GM23338 (cell line): ENCODE measurements at regions not wholly inside any gene's neighbourhood (a gene's known extent, or its start where the extent isn't known, plus 50 kb on each side); places are given as distances from the start of the nearest gene placed in this dataset.

Experiments used
- ATAC-seq: fragments of 200-7000 bp; cut with Tn5 transposase; 3 replicates; pipeline ENCODE4 v1.9.1; 2020
- DNase-seq: peaks from one replicate; pipeline ENCODE4 v3.0.0-alpha.2; 2015; ENCODE audit warnings: low spot score
- H2AFZ ChIP-seq: fragments of 200-600 bp; sonication (generic); 2 replicates; pipeline ENCODE4 v1.8.0; 2016; ENCODE audit warnings: antibody characterized with exemption, mild to moderate bottlenecking, moderate library complexity
- H3F3A ChIP-seq: fragments of 200-600 bp; sonication (generic); replicated peaks from 2 replicates; pipeline ENCODE4 v1.8.0; 2017; ENCODE audit warnings: antibody characterized with exemption, mixed run types, low read depth
- H3K27ac ChIP-seq: fragments of 200-600 bp; sonication (generic); 2 replicates; pipeline ENCODE4 v1.6.1; 2016; ENCODE audit warnings: low read depth
- H3K27me3 ChIP-seq: fragments of 200-600 bp; sonication (generic); 2 replicates; pipeline ENCODE4 v1.8.0; 2016; ENCODE audit warnings: mild to moderate bottlenecking, mixed run types, moderate library complexity; ENCODE audit not compliant: insufficient read depth
- H3K36me3 ChIP-seq: fragments of 200-600 bp; sonication (generic); 2 replicates; pipeline ENCODE4 v1.8.0; 2016; ENCODE audit warnings: mild to moderate bottlenecking; ENCODE audit not compliant: insufficient read depth
- H3K4me1 ChIP-seq: fragments of 200-600 bp; sonication (generic); 2 replicates; pipeline ENCODE4 v1.8.0; 2016; ENCODE audit warnings: mild to moderate bottlenecking, moderate library complexity; ENCODE audit not compliant: insufficient read depth
- H3K4me2 ChIP-seq: fragments of 200-600 bp; sonication (generic); 2 replicates; pipeline ENCODE4 v1.7.1; 2017; ENCODE audit warnings: mixed run types
- H3K4me3 ChIP-seq: fragments of 200-600 bp; sonication (generic); 2 replicates; pipeline ENCODE4 v1.6.1; 2016; ENCODE audit warnings: mixed run types
- H3K79me2 ChIP-seq: fragments of 200-600 bp; sonication (generic); replicated peaks from 2 replicates; pipeline ENCODE4 v1.8.0; 2017; ENCODE audit warnings: mild to moderate bottlenecking; ENCODE audit not compliant: insufficient read depth
- H3K9me2 ChIP-seq: fragments of 200-600 bp; sonication (generic); 2 replicates; pipeline ENCODE4 v1.8.0; 2017; ENCODE audit not compliant: insufficient read depth
- H4K20me1 ChIP-seq: fragments of 200-600 bp; sonication (generic); replicated peaks from 2 replicates; pipeline ENCODE4 v1.8.0; 2017; ENCODE audit warnings: mild to moderate bottlenecking; ENCODE audit not compliant: insufficient read depth
- H3K27ac Mint-ChIP-seq: 2 replicates; pipeline ENCODE4 v1.8.0; 2020; ENCODE audit warnings: inconsistent platforms, mild to moderate bottlenecking, moderate library complexity, mixed read lengths
- H3K27me3 Mint-ChIP-seq: 3 replicates; pipeline ENCODE4 v1.8.0; 2022; ENCODE audit warnings: low read depth, mild to moderate bottlenecking, moderate library complexity, mixed read lengths, inconsistent platforms; ENCODE audit not compliant: insufficient read depth, poor library complexity
- H3K36me3 Mint-ChIP-seq: 3 replicates; pipeline ENCODE4 v1.8.0; 2021; ENCODE audit warnings: low read depth, mild to moderate bottlenecking, inconsistent platforms, moderate library complexity, mixed read lengths
- H3K4me1 Mint-ChIP-seq: 3 replicates; pipeline ENCODE4 v1.8.0; 2020; ENCODE audit warnings: mild to moderate bottlenecking, inconsistent platforms, mixed read lengths
- H3K4me3 Mint-ChIP-seq: 3 replicates; pipeline ENCODE4 v1.8.0; 2021; ENCODE audit warnings: moderate library complexity, mild to moderate bottlenecking, inconsistent platforms, mixed read lengths
- H3K9me3 Mint-ChIP-seq: 3 replicates; pipeline ENCODE4 v1.8.0; 2020; ENCODE audit warnings: moderate library complexity, mild to moderate bottlenecking, inconsistent platforms, mixed read lengths
- CREB1 ChIP-seq: fragments of 250-450 bp; sonication (Bioruptor Pico); IDR thresholded peaks from 2 replicates; pipeline ENCODE4 v1.5.0; 2020; ENCODE audit warnings: low read depth, mild to moderate bottlenecking, moderate library complexity
- EZH2 ChIP-seq: fragments of 200-600 bp; sonication (generic); IDR thresholded peaks from one replicate; pipeline ENCODE4 v1.8.0; 2017; ENCODE audit warnings: antibody characterized with exemption, mild to moderate bottlenecking, low read depth; ENCODE audit not compliant: unreplicated experiment
- EZH2phosphoT487 ChIP-seq: fragments of 200-600 bp; sonication (generic); IDR thresholded peaks from one replicate; pipeline ENCODE4 v1.8.1; 2018; ENCODE audit warnings: antibody characterized with exemption; ENCODE audit not compliant: unreplicated experiment
- JUNB ChIP-seq: IDR thresholded peaks from one replicate; pipeline ENCODE4 v1.6.1; 2016; ENCODE audit warnings: antibody characterized with exemption; ENCODE audit not compliant: unreplicated experiment
- NANOG ChIP-seq: IDR thresholded peaks from 2 replicates; pipeline ENCODE4 v1.6.1; 2016; ENCODE audit warnings: antibody characterized with exemption, borderline replicate concordance
- POLR2AphosphoS5 ChIP-seq: IDR thresholded peaks from 2 replicates; pipeline ENCODE4 v1.6.1; 2016; ENCODE audit warnings: antibody characterized with exemption, low read depth
- STAT1 ChIP-seq: IDR thresholded peaks from one replicate; pipeline ENCODE4 v1.6.1; 2016; ENCODE audit warnings: antibody characterized with exemption; ENCODE audit not compliant: unreplicated experiment
- ZNF114 ChIP-seq: fragments of 250-450 bp; sonication (Bioruptor Pico); IDR thresholded peaks from 2 replicates; pipeline ENCODE4 v1.5.0; 2020; ENCODE audit warnings: mild to moderate bottlenecking, moderate library complexity
- ZNF331 ChIP-seq: fragments of 250-450 bp; sonication (Bioruptor Pico); IDR thresholded peaks from 2 replicates; pipeline ENCODE4 v1.5.0; 2020; ENCODE audit warnings: low read depth, mild to moderate bottlenecking, moderate library complexity
- TF ChIP-seq, protein P1 (sequence below), 2 experiments: fragments of 200-600 bp in 1 of 2; sonication (generic) in 1 of 2; conservative IDR thresholded peaks; 2 replicates each; pipeline versions ENCODE4 v1.5.1 to v1.6.1; 2016 to 2017; ENCODE audit warnings: antibody characterized with exemption in 2 of 2, low read depth in 2 of 2, mild to moderate bottlenecking in 2 of 2, moderate library complexity in 1 of 2
- TF ChIP-seq, protein P2 (sequence below): IDR thresholded peaks from one replicate; pipeline ENCODE4 v1.6.1; 2018; ENCODE audit warnings: antibody characterized with exemption; ENCODE audit not compliant: unreplicated experiment
- TF ChIP-seq, protein P3 (sequence below): IDR thresholded peaks from 2 replicates; pipeline ENCODE4 v1.6.1; 2016; ENCODE audit warnings: antibody characterized with exemption
- TF ChIP-seq, protein P4 (sequence below): fragments of 250-450 bp; sonication (Bioruptor Pico); IDR thresholded peaks from 2 replicates; pipeline ENCODE4 v1.5.0; 2020; ENCODE audit warnings: mild to moderate bottlenecking, moderate library complexity

DNA sequence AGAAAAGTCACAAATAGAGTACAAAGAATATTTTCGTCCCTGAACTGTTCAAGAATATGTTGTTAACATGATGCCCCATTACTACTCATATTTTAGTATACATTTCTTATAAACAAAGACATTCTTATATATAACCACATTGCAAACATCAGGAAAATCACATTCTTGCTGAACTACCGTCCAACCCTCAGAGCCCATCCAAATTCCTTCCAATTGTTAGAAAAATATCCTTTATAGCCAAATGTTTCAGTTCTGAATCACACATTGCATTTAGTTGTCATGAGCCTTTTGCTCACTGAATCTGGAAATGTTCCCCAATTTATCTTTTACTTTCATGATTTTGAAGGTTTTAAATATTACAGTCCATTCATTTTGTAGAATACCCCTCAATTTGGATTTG, 467.8 kb upstream of the ARGLU1 start:
- Histone ChIP-seq H3K9me2 (peaks cover 3% of the 10 kb centered on the region; the same call in 1 of the 2 replicates), H2AFZ (no peak overlapping the region), H3F3A (no peaks in the 10 kb centered on the region), H3K4me2 (no peak overlapping the region), H3K27ac (no peak overlapping the region), H3K79me2 (no peaks in the 10 kb centered on the region), H3K36me3 (no peaks in the 10 kb centered on the region), H3K4me1 (peaks cover 4% of the 10 kb centered on the region; the same call in 1 of the 2 replicates), H4K20me1 (no peaks in the 10 kb centered on the region), H3K4me3 (no peak overlapping the region), H3K27me3 (no peaks in the 10 kb centered on the region)
- Mint-ChIP-seq H3K4me1 (peaks cover 15% of the 10 kb centered on the region; the same call in 2 of the 3 replicates), H3K27me3 (peaks cover 2% of the 10 kb centered on the region), H3K4me3 (no peak overlapping the region), H3K36me3 (no peaks in the 10 kb centered on the region), H3K9me3 (no peaks in the 10 kb centered on the region; the same call in 2 of the 3 replicates), H3K27ac (no peak overlapping the region)
- TF ChIP-seq EZH2phosphoT487: no peak
- no peak for TF ChIP-seq NANOG
- TF ChIP-seq, protein P1, sequence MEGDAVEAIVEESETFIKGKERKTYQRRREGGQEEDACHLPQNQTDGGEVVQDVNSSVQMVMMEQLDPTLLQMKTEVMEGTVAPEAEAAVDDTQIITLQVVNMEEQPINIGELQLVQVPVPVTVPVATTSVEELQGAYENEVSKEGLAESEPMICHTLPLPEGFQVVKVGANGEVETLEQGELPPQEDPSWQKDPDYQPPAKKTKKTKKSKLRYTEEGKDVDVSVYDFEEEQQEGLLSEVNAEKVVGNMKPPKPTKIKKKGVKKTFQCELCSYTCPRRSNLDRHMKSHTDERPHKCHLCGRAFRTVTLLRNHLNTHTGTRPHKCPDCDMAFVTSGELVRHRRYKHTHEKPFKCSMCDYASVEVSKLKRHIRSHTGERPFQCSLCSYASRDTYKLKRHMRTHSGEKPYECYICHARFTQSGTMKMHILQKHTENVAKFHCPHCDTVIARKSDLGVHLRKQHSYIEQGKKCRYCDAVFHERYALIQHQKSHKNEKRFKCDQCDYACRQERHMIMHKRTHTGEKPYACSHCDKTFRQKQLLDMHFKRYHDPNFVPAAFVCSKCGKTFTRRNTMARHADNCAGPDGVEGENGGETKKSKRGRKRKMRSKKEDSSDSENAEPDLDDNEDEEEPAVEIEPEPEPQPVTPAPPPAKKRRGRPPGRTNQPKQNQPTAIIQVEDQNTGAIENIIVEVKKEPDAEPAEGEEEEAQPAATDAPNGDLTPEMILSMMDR (conservative IDR thresholded peaks at IDR 0.05; ENCODE audit: low read depth in 2 of 2): no peak
- no peak for TF ChIP-seq ZNF331 (CRISPR knock-in tag)
- TF ChIP-seq CREB1 (CRISPR knock-in tag): no peak
- TF ChIP-seq ZNF114 (CRISPR knock-in tag): no peak
- TF ChIP-seq, protein P2, sequence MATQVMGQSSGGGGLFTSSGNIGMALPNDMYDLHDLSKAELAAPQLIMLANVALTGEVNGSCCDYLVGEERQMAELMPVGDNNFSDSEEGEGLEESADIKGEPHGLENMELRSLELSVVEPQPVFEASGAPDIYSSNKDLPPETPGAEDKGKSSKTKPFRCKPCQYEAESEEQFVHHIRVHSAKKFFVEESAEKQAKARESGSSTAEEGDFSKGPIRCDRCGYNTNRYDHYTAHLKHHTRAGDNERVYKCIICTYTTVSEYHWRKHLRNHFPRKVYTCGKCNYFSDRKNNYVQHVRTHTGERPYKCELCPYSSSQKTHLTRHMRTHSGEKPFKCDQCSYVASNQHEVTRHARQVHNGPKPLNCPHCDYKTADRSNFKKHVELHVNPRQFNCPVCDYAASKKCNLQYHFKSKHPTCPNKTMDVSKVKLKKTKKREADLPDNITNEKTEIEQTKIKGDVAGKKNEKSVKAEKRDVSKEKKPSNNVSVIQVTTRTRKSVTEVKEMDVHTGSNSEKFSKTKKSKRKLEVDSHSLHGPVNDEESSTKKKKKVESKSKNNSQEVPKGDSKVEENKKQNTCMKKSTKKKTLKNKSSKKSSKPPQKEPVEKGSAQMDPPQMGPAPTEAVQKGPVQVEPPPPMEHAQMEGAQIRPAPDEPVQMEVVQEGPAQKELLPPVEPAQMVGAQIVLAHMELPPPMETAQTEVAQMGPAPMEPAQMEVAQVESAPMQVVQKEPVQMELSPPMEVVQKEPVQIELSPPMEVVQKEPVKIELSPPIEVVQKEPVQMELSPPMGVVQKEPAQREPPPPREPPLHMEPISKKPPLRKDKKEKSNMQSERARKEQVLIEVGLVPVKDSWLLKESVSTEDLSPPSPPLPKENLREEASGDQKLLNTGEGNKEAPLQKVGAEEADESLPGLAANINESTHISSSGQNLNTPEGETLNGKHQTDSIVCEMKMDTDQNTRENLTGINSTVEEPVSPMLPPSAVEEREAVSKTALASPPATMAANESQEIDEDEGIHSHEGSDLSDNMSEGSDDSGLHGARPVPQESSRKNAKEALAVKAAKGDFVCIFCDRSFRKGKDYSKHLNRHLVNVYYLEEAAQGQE: no peak
- TF ChIP-seq POLR2AphosphoS5: no peak
- no peak for TF ChIP-seq JUNB
- TF ChIP-seq, protein P3, sequence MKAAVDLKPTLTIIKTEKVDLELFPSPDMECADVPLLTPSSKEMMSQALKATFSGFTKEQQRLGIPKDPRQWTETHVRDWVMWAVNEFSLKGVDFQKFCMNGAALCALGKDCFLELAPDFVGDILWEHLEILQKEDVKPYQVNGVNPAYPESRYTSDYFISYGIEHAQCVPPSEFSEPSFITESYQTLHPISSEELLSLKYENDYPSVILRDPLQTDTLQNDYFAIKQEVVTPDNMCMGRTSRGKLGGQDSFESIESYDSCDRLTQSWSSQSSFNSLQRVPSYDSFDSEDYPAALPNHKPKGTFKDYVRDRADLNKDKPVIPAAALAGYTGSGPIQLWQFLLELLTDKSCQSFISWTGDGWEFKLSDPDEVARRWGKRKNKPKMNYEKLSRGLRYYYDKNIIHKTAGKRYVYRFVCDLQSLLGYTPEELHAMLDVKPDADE: no peak
- TF ChIP-seq EZH2: no peak
- TF ChIP-seq, protein P4, sequence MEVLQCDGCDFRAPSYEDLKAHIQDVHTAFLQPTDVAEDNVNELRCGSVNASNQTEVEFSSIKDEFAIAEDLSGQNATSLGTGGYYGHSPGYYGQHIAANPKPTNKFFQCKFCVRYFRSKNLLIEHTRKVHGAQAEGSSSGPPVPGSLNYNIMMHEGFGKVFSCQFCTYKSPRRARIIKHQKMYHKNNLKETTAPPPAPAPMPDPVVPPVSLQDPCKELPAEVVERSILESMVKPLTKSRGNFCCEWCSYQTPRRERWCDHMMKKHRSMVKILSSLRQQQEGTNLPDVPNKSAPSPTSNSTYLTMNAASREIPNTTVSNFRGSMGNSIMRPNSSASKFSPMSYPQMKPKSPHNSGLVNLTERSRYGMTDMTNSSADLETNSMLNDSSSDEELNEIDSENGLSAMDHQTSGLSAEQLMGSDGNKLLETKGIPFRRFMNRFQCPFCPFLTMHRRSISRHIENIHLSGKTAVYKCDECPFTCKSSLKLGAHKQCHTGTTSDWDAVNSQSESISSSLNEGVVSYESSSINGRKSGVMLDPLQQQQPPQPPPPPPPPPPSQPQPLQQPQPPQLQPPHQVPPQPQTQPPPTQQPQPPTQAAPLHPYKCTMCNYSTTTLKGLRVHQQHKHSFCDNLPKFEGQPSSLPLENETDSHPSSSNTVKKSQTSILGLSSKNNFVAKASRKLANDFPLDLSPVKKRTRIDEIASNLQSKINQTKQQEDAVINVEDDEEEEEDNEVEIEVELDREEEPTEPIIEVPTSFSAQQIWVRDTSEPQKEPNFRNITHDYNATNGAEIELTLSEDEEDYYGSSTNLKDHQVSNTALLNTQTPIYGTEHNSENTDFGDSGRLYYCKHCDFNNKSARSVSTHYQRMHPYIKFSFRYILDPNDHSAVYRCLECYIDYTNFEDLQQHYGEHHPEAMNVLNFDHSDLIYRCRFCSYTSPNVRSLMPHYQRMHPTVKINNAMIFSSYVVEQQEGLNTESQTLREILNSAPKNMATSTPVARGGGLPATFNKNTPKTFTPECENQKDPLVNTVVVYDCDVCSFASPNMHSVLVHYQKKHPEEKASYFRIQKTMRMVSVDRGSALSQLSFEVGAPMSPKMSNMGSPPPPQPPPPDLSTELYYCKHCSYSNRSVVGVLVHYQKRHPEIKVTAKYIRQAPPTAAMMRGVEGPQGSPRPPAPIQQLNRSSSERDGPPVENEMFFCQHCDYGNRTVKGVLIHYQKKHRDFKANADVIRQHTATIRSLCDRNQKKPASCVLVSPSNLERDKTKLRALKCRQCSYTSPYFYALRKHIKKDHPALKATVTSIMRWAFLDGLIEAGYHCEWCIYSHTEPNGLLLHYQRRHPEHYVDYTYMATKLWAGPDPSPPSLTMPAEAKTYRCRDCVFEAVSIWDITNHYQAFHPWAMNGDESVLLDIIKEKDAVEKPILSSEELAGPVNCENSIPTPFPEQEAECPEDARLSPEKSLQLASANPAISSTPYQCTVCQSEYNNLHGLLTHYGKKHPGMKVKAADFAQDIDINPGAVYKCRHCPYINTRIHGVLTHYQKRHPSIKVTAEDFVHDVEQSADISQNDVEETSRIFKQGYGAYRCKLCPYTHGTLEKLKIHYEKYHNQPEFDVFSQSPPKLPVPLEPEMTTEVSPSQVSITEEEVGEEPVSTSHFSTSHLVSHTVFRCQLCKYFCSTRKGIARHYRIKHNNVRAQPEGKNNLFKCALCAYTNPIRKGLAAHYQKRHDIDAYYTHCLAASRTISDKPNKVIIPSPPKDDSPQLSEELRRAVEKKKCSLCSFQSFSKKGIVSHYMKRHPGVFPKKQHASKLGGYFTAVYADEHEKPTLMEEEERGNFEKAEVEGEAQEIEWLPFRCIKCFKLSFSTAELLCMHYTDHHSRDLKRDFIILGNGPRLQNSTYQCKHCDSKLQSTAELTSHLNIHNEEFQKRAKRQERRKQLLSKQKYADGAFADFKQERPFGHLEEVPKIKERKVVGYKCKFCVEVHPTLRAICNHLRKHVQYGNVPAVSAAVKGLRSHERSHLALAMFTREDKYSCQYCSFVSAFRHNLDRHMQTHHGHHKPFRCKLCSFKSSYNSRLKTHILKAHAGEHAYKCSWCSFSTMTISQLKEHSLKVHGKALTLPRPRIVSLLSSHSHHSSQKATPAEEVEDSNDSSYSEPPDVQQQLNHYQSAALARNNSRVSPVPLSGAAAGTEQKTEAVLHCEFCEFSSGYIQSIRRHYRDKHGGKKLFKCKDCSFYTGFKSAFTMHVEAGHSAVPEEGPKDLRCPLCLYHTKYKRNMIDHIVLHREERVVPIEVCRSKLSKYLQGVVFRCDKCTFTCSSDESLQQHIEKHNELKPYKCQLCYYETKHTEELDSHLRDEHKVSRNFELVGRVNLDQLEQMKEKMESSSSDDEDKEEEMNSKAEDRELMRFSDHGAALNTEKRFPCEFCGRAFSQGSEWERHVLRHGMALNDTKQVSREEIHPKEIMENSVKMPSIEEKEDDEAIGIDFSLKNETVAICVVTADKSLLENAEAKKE (CRISPR knock-in tag): no peak
- no peak for TF ChIP-seq STAT1
- DNase-seq (no peak), ATAC-seq (no peak)
